Head of caudate nucleus (tissue), 42 donors: ENCODE measurements at regions not wholly inside any gene's neighbourhood (a gene's known extent, or its start where the extent isn't known, plus 50 kb on each side); places are given as distances from the start of the nearest gene placed in this dataset.

Experiments
- DNase-seq, 42 donors: peaks; one replicate each; pipeline versions ENCODE4 v3.0.0 to v3.0.0-alpha.2; 2020 to 2021; ENCODE audit warnings: mixed read lengths in 7 of 42
- intact Hi-C: fragments of 100-400 bp; cut with DNase I; formaldehyde crosslinking; loops from one replicate; pipeline ENCODE4 v1.15.0; 2022

DNA sequence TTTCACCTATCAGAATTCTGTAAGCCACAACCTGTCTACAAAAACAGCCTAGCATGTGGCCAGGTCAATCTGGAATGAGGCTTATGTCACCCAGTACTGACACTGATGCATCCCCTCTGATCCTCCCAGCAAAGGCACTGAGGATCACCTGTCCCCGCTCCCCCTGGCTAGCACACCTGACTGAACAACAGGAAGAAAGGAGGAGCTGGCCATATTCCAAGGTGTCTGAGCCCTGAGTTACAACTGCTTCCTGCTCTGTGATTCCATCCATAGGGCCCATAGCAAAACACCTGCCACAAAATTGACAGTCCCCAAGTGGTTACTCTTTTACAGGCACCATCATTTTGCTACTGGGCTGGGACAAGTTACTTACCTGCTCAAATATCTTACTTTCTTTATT is 555.5 kb upstream of the CFAP20DC start:
- DNase-seq: no peak
- intact Hi-C loops: no loop called here

GRCh38 chr3:59601486-59601885 is 551.7 kb upstream of the CFAP20DC start:
- DNase-seq: no peak
- intact Hi-C loops: no loop called here

- intact Hi-C loops: no loop called here
- no peak for DNase-seq
Observed at GRCh38 chr3:59600631-59601030, 550.8 kb upstream of the CFAP20DC start.

- no peak for DNase-seq
Observed at GRCh38 chr3:59596741-59597140, 546.9 kb upstream of the CFAP20DC start.

DNA sequence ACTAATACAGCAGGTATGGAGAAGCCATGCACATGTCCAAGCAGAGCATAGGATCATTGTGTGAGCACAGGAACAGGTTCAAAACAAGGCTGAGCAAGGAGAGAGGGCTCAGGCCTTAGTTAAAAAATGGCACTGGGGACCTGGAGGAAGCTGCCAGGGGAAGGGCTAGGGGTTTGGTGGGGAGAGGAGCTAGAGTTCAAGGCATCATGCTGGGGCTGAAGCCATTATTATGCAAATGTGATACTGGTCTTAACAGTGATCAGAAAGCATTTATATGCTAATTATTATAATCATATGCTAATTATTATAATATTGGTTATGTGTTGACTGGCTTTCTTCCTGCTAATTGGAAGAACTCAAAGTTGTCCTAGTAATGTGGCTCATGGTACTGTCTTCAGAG is 546.0 kb upstream of the CFAP20DC start:
- intact Hi-C loops: no loop called here
- no peak for DNase-seq

More at GRCh38 chr3:59596741-59597140, 546.9 kb upstream of the CFAP20DC start:
- intact Hi-C loops: no loop called here

- intact Hi-C loops: no loop called here
- no peak for DNase-seq
Observed at GRCh38 chr3:59593380-59593779, 543.6 kb upstream of the CFAP20DC start.

DNA sequence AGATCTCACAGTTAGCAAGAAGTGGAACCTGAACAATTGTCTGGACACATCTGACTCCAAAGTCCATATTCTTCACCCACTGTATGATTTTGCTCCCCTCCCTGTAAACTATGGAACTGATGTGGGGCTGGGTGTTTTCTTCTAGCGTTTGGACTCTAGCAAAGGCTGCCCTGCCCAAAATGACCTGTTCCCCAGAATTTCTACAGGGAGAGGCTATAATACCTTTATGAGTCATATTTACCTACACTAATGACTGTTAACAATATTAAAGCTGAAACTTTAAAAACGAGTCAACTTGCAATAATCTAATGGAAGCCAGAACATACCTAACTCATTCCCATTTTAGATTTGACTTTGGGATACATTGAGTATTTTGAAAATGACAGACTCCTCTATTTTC is 531.2 kb upstream of the CFAP20DC start:
- intact Hi-C loops: no loop called here
- DNase-seq: no peak

DNA sequence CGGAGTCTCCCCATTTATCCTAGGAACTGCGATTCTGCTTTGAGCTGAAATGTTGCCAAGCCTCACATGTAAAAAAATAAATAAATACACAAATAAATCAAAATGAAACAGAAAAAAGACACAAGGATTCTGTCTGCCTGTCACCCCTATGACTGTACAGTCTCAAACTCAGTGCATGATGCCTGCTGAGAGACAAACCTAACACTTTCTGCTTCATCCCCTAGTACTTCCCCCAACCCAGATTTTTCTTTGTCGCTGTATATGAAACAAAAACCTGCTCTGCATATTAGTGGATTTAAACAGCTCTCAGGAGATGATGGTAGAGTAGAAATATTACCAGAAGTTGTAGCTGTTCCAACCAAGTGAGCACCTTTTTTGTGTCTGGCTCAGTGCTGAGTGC is 530.7 kb upstream of the CFAP20DC start:
- DNase-seq: no peak
- intact Hi-C loops: no loop called here

- intact Hi-C loops: loop anchor here (5.0 kb wide), 1 partner anchor 279 kb away; no protein-coding TSS in a partner anchor
- DNase-seq: no peak
Observed at GRCh38 chr3:59578129-59578528, 528.3 kb upstream of the CFAP20DC start.

DNA sequence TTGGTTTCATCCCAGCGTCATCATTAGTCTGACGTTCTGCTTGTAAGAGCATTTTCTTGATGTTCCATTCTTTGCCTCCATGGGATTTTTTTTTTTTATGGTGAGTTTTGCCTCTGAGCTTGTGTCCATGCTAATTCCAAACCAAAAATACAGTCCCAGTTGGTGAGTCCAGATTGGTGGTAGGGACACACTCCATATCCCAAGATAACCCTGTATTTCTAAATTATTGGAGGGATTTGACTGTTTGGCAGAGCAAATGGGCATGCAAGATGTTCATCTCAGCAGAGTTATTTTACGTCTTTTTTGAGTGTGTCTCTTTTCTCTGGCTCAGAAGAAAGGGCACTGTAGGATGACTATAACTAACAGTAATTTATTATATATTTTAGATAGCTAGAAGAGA is 526.8 kb upstream of the CFAP20DC start:
- intact Hi-C loops: loop anchor here (5.0 kb wide), 1 partner anchor 281 kb away; no protein-coding TSS in a partner anchor
- DNase-seq: no peak

- intact Hi-C loops: loop anchor here (5.0 kb wide), 1 partner anchor 282 kb away; no protein-coding TSS in a partner anchor
- peak; percentile 66 to 98 (median 94) for DNase-seq
Observed at GRCh38 chr3:59575113-59576001, 525.5 kb upstream of the CFAP20DC start.

GRCh38 chr3:59573911-59574310 is 524.1 kb upstream of the CFAP20DC start:
- DNase-seq: peak; percentile 12 to 90 (median 74)
- intact Hi-C loops: no loop called here

DNA sequence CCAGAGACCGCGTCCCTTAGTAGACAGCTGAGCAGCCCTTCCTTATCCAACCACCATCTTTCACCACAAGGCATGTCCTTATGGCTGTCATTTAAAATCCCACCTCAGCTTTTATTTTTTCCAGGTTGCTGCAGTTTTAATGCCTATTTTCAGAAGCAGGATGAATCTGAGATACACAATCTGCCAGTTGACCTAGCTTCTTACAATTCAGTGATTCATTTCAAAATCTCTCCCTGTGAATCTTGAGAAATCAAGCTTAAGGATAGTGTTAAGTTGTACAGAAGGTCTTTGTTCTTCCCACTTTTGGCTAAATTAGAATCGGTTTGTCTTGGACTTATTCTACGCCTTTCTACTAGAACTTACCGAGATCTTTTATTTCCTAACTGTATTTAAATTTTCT is 522.3 kb upstream of the CFAP20DC start:
- intact Hi-C loops: no loop called here

DNA sequence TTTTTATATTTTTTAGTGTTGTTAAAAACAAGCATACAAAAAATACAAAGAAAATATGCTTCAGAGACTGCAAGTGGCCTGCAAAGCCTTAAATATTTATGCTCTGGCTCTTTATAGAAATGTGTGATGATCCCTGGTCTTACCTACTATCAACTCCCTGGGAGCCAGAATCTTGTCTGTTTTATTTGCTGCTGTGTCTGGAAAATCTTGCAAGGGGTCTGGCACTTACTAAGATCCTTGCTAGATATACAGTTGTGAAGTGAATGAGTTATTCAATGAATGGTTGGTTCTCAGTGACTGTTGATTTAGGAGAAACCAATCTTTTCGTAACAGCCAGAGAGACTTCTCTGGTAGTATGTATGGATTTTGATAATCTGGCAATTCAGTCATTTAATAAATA is 521.0 kb upstream of the CFAP20DC start:
- no peak for DNase-seq
- intact Hi-C loops: no loop called here

More for the DNA sequence above, 522.3 kb upstream of the CFAP20DC start:
- DNase-seq: no peak

- DNase-seq: no peak
- intact Hi-C loops: no loop called here
Observed at GRCh38 chr3:59567661-59568060, 517.8 kb upstream of the CFAP20DC start.

DNA sequence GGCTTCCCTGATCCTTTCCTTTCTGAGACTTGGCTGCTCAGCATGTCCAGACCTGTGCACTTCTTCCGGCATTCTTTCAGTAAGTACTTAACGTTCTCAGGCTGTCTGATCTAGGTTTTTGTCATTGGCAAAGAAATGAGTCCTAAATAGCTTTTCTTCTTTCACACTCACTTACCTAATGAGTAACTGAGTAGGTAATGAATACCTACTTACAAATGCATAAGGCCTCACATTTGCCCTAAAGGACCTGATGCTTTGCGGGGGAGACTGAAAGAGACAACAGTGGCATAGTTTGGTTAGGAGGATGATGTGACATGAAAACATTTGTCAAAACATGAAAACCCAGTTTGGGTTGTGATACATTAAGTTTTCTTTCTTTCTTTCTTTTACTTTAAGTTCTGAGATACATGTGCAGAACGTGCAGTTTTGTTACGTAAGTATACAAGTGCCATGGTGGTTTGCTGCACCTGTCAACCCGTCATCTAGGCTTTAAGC is 516.7 kb upstream of the CFAP20DC start:
- intact Hi-C loops: no loop called here

DNA sequence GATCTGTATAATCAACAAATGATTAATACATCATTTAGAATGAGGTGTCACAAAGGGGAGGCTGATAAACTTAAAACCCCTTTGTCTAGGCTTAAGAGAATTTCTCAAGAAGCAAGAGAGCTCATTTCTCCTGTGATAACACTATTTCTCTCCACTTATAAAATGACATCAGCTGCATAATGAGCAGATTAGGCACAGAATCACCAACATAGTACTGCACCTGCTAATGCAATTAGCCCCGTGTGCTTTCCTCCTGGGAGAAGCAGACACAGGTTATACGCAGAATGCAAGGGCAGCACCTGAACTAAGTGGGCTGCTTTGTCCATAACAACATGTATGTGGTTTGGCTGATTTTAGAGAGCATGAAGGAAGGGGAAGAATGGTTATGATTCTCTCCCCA is 515.3 kb upstream of the CFAP20DC start:
- DNase-seq: no peak
- intact Hi-C loops: no loop called here

More for the DNA sequence above, 516.7 kb upstream of the CFAP20DC start:
- no peak for DNase-seq

DNA sequence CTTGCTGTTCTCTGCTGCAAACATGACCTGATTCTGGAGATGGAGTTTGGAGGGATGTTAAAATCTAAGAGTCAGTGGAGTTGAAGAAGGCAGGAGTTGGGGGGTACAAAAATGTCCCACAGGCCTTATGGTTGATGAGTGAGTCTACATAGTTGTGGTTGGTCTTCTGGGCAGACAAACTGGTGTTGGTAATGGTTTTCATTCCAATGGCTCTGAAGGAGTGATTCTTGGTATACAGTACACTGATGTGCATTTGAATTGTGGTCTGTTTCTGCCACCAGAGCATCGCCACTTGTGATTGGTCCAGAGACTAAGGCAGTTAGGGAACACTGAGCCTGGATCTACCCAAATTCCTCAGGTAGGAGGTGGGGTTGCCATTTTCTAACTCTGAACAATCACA is 514.1 kb upstream of the CFAP20DC start:
- intact Hi-C loops: no loop called here
- no peak for DNase-seq

DNA sequence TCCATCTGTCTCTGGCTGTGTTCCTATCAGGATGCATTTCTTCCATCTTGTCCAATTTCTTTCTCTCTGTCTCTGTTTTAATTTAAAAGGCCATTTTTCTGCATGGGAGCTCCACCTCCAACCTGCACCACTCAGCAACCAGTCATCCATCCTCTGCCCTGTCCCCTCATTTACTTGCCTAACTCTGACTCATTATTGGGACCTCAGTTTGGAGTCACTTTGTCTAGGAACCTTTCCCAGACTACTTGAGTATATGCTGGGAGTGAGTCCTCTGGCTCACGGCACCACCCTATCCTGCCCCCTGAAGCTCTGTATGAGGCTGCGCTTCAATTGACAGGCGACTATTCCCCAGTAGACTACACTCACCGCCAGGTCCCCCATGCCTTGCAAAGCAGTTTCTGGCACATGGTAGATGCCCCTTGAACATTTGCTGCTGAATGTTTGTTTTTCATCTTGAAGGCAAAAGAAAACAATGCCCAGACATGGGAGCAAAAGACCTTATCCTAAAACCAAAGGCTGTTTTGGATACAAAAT is 513.3 kb upstream of the CFAP20DC start:
- intact Hi-C loops: no loop called here

GRCh38 chr3:59559721-59560435 is 510.1 kb upstream of the CFAP20DC start:
- intact Hi-C loops: no loop called here
- DNase-seq: peak in 18 of 42 donors; percentile 5 to 72 (median 34)

More for the DNA sequence above, 513.3 kb upstream of the CFAP20DC start:
- DNase-seq: no peak
